Ishikawa (cell line): ENCODE measurements at regions not wholly inside any gene's neighbourhood (a gene's known extent, or its start where the extent isn't known, plus 50 kb on each side); places are given as distances from the start of the nearest gene placed in this dataset.

ENCODE experiments used
- CEBPB ChIP-seq: IDR thresholded peaks from 2 replicates; pipeline ENCODE4 v1.6.1; 2012
- CREB1 ChIP-seq: IDR thresholded peaks from 2 replicates; pipeline ENCODE4 v1.6.1; 2012; ENCODE audit warnings: low read depth
- EGR1 ChIP-seq: IDR thresholded peaks from 2 replicates; pipeline ENCODE4 v1.6.1; 2012
- EP300 ChIP-seq: IDR thresholded peaks from 2 replicates; pipeline ENCODE4 v1.6.1; 2012; ENCODE audit warnings: borderline replicate concordance
- FOXM1 ChIP-seq: IDR thresholded peaks from 2 replicates; pipeline ENCODE4 v1.6.1; 2012; ENCODE audit warnings: low read depth, borderline replicate concordance
- MAX ChIP-seq: IDR thresholded peaks from 2 replicates; pipeline ENCODE4 v1.6.1; 2012
- NFIC ChIP-seq: IDR thresholded peaks from 2 replicates; pipeline ENCODE4 v1.6.1; 2012
- RAD21 ChIP-seq: IDR thresholded peaks from 2 replicates; pipeline ENCODE4 v1.6.1; 2012; ENCODE audit warnings: low read depth
- REST ChIP-seq: IDR thresholded peaks from 2 replicates; pipeline ENCODE4 v1.6.1; 2012; ENCODE audit warnings: low read depth, mild to moderate bottlenecking
- TAF1 ChIP-seq: IDR thresholded peaks from 2 replicates; pipeline ENCODE4 v1.6.1; 2012; ENCODE audit warnings: low read depth, mild to moderate bottlenecking
- TCF12 ChIP-seq: IDR thresholded peaks from 2 replicates; pipeline ENCODE4 v1.6.1; 2012; ENCODE audit warnings: low read depth
- TEAD4 ChIP-seq: IDR thresholded peaks from 2 replicates; pipeline ENCODE4 v1.6.1; 2012
- USF1 ChIP-seq: IDR thresholded peaks from 2 replicates; pipeline ENCODE4 v1.6.1; 2012
- YY1 ChIP-seq: IDR thresholded peaks from 2 replicates; pipeline ENCODE4 v1.6.1; 2012; ENCODE audit warnings: low read depth
- ZBTB7A ChIP-seq: IDR thresholded peaks from 2 replicates; pipeline ENCODE4 v1.6.1; 2012; ENCODE audit warnings: low read depth

- TF ChIP-seq CEBPB, result no peak
- TF ChIP-seq MAX, result no peak
- no peak for TF ChIP-seq TEAD4
- TF ChIP-seq RAD21, result no peak
- no peak for TF ChIP-seq ZBTB7A
- TF ChIP-seq NFIC, result no peak
- no peak for TF ChIP-seq TAF1
Measured at GRCh38 chr5:2178071-2178477, 295.3 kb upstream of the IRX4 start.

GRCh38 chr5:2177244-2177643 is 294.5 kb upstream of the IRX4 start:
- no peak for TF ChIP-seq CREB1
- TF ChIP-seq YY1, result no peak
- TF ChIP-seq USF1, result no peak
- no peak for TF ChIP-seq TAF1
- TF ChIP-seq MAX, result no peak
- TF ChIP-seq TEAD4, result no peak
- no peak for TF ChIP-seq NFIC
- no peak for TF ChIP-seq CEBPB

GRCh38 chr5:2176581-2176980 is 293.9 kb upstream of the IRX4 start:
- TF ChIP-seq MAX, result no peak
- no peak for TF ChIP-seq RAD21
- no peak for TF ChIP-seq NFIC
- TF ChIP-seq TAF1, result no peak
- no peak for TF ChIP-seq REST
- TF ChIP-seq ZBTB7A, result no peak
- TF ChIP-seq CREB1, result no peak
- TF ChIP-seq CEBPB, result no peak
- no peak for TF ChIP-seq FOXM1
- TF ChIP-seq TEAD4, result no peak
- no peak for TF ChIP-seq TCF12
- no peak for TF ChIP-seq EGR1
- TF ChIP-seq YY1, result no peak
- no peak for TF ChIP-seq EP300
- TF ChIP-seq USF1, result no peak

GRCh38 chr5:2175842-2176404 is 293.2 kb upstream of the IRX4 start:
- TF ChIP-seq TCF12 (no peak), EP300 (no peak), REST (no peak), ZBTB7A (no peak), TAF1 (no peak)

- TF ChIP-seq TEAD4 (no peak), ZBTB7A (no peak), YY1 (no peak), EP300 (no peak), CEBPB (no peak), TCF12 (no peak), FOXM1 (no peak)
Measured at GRCh38 chr5:2175041-2175440, 292.3 kb upstream of the IRX4 start.

- TF ChIP-seq NFIC (no peak), RAD21 (no peak), REST (no peak), MAX (no peak), CREB1 (no peak), USF1 (no peak), TCF12 (no peak), TAF1 (no peak), TEAD4 (no peak), ZBTB7A (no peak), EGR1 (no peak), EP300 (no peak), YY1 (no peak), FOXM1 (no peak), CEBPB (no peak)
Measured at GRCh38 chr5:2174538-2174937, 291.8 kb upstream of the IRX4 start.
